ENCODE measurements at regions not wholly inside any gene's neighbourhood (a gene's known extent, or its start where the extent isn't known, plus 50 kb on each side); places are given as distances from the start of the nearest gene placed in this dataset.
"Not testable (repeated sequence)": the region's sequence is repeated elsewhere in the genome, so short reads cannot be mapped to it uniquely, and the experiment has no call there.

GRCh38 chr21:15291621-15292266 lies 226.9 kb upstream of the NRIP1 start:
- DNase-seq (ENCODE audit: insufficient read length, low spot score): no peak
- no peak for FAIRE-seq
- TF ChIP-seq POLR2A (IDR thresholded peaks at IDR 0.05; ENCODE audit: low read depth, low read length): no peak

GRCh38 chr21:15293240-15293639 lies 228.4 kb upstream of the NRIP1 start:
- peak; percentile 95 for FAIRE-seq
- DNase-seq (ENCODE audit: insufficient read length, low spot score): peak; percentile 40
- TF ChIP-seq POLR2A (IDR thresholded peaks at IDR 0.05; ENCODE audit: low read depth, low read length): no peak

DNA sequence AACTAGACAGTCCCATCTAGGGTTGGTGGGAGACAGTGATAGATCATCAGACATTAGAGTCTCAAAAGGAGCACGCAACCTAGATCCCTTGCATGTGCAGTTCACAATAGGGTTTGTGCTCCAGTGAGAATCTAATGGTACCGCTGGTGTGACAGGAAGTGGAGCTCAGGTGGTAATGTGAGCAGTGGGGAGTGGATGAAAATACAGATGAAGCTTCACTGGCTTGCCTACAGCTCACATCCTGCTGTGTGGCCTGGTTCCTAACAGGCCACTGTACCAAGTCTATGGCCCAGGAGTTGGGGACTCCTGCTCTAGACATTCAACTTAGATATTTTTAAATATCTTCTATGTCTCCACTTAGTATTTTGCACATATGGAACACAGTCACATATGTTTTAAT lies 231.1 kb upstream of the NRIP1 start:
- no peak for TF ChIP-seq POLR2A (IDR thresholded peaks at IDR 0.05; ENCODE audit: low read depth, low read length)
- no peak for DNase-seq (ENCODE audit: insufficient read length, low spot score)
- no peak for FAIRE-seq

DNA sequence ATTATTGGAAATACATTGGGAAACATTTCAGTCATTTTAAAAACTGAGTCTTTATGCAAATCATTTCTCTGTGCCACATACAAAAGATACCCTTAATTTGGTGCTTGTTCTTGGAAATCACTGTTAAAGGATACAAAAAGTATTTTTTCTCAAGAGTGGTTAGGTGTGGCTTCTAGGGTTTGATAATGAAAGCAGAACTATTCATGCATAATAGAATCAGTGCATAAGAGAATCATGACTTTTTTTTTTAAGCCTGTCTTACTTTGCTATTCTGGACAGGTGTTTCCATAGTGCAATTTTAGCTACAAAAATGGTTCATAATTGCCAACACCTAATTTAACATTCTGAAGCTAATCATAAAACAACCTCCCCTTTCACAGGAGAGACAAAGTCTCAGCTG lies 233.0 kb upstream of the NRIP1 start:
- TF ChIP-seq POLR2A (IDR thresholded peaks at IDR 0.05; ENCODE audit: low read depth, low read length): no peak
- DNase-seq (ENCODE audit: insufficient read length, low spot score) (no peak), FAIRE-seq (no peak)

DNA sequence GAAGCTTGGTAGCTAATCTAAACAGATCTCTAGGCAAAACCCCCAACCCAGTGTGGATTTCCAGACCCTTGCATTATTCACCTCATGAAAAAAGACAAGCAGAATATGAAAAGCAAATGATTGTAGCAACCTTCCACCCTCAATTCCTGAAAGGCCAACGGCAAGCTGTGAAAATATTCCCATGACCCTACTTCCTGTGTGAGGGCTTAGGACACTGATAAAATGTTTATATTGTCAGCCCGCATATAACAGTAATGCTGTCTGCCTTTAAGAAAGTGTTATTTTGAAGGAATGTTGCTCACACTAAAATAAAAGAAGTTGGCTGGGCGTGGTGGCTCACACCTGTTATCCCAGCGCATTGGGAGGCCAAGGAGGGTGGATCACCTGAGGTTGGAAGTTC lies 233.5 kb upstream of the NRIP1 start:
- no peak for FAIRE-seq
- no peak for DNase-seq (ENCODE audit: insufficient read length, low spot score)
- no peak for TF ChIP-seq POLR2A (IDR thresholded peaks at IDR 0.05; ENCODE audit: low read depth, low read length)

GRCh38 chr21:15298755-15299154 lies 234.0 kb upstream of the NRIP1 start:
- not testable (repeated sequence) for DNase-seq (ENCODE audit: insufficient read length, low spot score); FAIRE-seq

DNA sequence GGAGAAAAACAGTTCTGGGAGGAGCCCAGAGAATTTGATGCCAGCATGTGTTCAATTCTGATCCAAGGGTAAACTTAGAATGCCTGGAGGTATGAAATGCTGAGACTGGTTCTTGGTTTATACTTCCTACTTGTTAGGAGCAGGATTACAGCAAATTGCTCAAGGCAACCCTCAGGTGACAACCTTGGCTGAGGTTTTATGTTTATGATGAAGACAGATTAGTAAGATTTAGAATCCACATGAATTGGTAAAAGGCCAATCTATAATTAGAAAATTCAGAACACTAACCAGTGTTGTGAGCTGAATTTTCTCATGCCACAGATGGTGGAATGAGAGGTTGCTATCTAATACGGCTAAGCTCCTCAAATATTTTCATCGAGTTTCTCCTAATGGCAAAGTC lies 235.3 kb upstream of the NRIP1 start:
- no peak for TF ChIP-seq POLR2A (IDR thresholded peaks at IDR 0.05; ENCODE audit: low read depth, low read length)
- FAIRE-seq (no peak), DNase-seq (ENCODE audit: insufficient read length, low spot score) (no peak)

DNA sequence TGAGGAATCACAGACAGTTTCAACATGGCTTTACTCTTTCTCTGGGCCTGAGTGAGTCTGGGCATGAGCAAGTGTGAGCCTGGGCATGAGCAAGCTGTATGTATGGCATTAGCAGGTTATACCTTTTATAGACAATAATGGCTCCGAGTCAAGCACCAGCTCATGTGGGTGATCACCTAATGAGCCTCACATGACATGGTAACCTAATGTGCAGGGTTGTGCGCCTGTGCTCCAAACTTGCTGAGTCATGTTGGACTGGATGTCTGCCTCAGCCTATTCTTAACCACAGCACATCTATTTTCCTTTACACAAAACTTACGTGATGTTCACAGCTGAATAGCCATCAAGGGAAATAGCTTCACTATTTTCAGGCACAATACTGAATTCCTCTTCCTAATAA lies 236.2 kb upstream of the NRIP1 start:
- no peak for TF ChIP-seq POLR2A (IDR thresholded peaks at IDR 0.05; ENCODE audit: low read depth, low read length)
- no peak for DNase-seq (ENCODE audit: insufficient read length, low spot score)
- FAIRE-seq: no peak

DNA sequence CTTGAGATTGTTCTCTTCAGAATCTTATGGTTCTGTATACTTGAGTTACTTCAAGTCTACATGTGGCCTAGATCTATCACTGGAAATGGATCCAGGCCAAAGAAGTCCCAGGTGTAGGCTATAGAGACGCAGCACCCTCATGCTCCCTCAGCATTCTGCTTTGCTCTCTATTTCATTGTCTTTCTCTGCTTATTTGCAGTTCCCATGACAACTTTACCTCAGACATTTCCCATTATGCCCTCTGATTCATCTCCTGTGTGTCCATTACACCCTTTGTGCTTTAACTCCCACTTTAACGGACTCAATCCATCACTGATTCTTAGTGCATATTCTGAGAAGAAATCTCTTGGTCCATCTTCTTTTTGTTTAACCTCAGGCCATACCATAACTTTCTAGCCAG lies 236.9 kb upstream of the NRIP1 start:
- FAIRE-seq: no peak
- no peak for TF ChIP-seq POLR2A (IDR thresholded peaks at IDR 0.05; ENCODE audit: low read depth, low read length)
- DNase-seq (ENCODE audit: insufficient read length, low spot score): no peak

DNA sequence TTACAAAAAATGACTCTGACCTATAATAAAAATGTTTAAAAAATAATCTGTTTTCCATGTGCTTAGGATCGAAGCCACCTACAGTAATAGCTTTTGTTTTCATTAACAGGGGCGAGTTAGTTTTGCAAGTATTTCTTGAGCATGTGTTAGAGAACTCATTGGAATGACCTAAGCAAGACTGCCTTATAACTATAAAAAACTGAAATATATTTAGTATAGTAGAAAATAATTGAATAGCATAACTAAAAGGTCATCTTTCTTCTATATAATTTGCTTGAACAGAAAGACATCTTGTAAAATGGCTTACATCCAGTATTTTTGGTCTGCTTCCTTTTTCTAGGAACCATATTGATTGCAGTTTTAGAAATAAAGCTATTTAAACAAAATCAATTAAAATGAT lies 241.5 kb upstream of the NRIP1 start:
- no peak for DNase-seq (ENCODE audit: insufficient read length, low spot score)
- no peak for TF ChIP-seq POLR2A (IDR thresholded peaks at IDR 0.05; ENCODE audit: low read depth, low read length)
- no peak for FAIRE-seq

DNA sequence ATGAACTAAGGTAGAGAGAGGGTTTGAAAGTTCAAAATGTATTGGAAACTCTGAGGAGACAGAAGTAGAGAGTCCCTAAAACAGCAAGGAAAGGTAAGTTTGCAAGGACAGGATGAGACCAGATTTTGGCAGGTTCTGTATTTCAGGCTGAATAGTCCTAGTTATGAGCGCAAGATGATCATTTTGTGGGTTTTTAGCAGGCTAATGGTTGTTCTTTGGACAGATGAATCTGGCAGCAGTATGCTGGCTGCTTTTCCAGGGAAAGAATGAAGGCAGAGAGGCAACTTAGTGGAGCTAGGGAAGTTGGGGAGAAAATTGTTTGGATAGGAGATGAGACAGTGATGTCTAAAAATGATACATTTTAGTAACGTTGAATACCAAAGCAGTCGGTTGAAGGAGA lies 243.5 kb upstream of the NRIP1 start:
- FAIRE-seq (no peak), DNase-seq (ENCODE audit: insufficient read length, low spot score) (no peak)
- no peak for TF ChIP-seq POLR2A (IDR thresholded peaks at IDR 0.05; ENCODE audit: low read depth, low read length)

DNA sequence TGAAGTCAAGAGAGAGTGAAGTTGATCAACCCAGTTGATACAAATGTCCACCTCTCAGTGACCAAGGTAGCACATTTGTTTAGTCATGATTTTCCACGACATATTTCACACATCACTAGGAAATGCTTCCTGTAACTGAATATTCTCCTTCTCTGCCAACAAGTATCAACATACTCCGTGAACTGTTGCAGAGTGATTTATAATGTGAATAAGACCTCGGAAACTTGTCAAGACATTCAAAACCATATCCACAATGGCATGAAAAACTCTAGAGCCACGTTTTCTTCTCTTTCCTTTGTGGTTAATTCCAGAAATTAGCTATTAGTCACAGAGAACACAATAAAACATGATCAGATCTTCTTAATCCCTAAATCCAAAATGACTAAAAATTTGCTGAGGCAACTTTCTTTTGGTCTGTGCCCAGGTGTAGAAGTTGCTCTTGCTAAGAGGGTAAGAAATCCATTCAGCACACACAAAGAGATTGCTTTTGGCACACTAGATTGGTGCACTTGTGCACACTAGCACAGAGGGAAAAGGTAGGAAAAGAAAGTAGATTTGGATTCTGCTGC lies 244.3 kb upstream of the NRIP1 start:
- DNase-seq (ENCODE audit: insufficient read length, low spot score) (no peak), FAIRE-seq (no peak)
- TF ChIP-seq POLR2A (IDR thresholded peaks at IDR 0.05; ENCODE audit: low read depth, low read length): no peak

DNA sequence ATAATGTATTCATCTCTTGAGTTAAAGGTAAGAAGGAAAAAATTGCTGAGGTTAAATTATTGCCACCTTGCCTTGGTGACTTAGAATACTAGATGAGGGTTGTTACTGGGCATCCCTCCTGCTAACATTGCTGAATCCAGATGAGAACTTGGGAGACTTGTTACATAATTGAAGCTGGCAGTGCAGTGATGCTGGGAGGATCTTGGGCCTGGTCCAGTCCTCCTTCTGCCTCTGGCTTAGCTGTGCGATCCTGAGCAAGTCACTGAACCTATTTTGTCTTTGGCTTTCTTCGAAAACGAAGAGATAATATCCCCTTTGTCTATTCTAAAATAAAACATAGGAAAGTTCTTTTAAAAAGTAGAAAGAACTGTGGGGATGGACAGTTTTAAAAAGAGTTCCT lies 244.9 kb upstream of the NRIP1 start:
- DNase-seq (ENCODE audit: insufficient read length, low spot score) (no peak), FAIRE-seq (no peak)
- TF ChIP-seq POLR2A (IDR thresholded peaks at IDR 0.05; ENCODE audit: low read depth, low read length): no peak

DNA sequence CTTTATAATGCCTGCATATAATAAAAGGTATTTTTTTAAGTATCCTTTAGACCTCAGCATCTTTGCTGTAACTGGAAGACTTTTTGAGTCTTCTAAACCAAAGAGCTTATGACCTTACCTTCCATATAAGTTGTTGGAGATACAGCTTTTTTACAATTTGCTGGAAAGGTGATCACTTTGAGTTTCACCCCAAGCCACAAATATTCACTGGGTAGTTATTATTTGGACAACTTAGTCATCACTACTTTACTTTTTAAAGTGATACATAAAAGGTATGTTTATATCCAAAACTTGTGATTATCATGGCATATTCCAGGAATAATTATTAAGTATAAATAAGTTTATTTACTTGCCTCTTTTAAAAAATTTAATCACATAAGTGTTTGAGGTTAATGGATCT lies 246.7 kb upstream of the NRIP1 start:
- DNase-seq (ENCODE audit: insufficient read length, low spot score) (no peak), FAIRE-seq (no peak)
- no peak for TF ChIP-seq POLR2A (IDR thresholded peaks at IDR 0.05; ENCODE audit: low read depth, low read length)

DNA sequence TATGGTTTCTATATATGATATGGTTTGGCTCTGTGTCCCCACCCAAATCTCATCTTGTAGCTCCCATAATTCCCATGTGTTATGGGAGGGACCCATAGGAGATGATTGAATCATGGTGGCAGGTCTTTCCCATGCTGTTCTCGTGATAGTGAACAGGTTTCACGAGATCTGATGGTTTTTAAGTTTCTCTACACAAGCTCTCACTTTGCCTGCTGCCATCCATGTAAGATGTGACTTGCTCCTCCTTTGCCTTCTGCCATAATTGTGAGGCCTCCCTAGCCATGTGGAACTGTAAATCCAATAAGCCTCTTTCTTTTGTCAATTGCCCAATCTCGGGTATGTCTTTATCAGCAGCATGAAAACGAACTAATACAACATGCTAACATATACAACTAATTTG lies 252.2 kb upstream of the NRIP1 start:
- FAIRE-seq; DNase-seq (ENCODE audit: insufficient read length, low spot score): not testable (repeated sequence)

DNA sequence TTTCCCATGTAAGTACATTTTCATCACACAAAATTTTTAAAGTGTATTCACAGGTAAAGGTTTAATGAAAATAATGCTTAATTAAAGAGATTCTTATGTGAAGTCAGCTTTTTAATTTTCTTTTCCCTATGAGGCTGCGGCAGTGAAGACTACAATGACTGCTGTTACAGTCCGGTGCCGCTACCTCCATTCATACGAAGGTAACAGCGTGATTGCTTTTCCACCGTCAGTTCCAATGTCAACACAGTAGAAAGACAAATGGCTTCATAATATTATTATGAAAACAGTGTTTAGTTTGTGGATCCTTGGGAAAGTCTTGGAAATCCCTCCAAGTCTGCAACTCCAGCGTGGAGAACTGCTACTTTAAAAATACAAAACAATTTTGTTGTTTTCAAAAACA lies 254.9 kb upstream of the NRIP1 start:
- FAIRE-seq (no peak), DNase-seq (ENCODE audit: insufficient read length, low spot score) (no peak)

More for the DNA sequence above, 254.9 kb upstream of the NRIP1 start:
- no peak for TF ChIP-seq POLR2A (IDR thresholded peaks at IDR 0.05; ENCODE audit: low read depth, low read length)

All from H54 (cell line).